Fibroblast of lung (primary cell): ENCODE measurements at regions not wholly inside any gene's neighbourhood (a gene's known extent, or its start where the extent isn't known, plus 50 kb on each side); places are given as distances from the start of the nearest gene placed in this dataset.

Experiments used
- DNase-seq, 2 donors: peaks; one replicate each; pipeline versions ENCODE4 v3.0.0 to v3.0.0-alpha.2; 2010; ENCODE audit warnings: low read depth in 2 of 2
- H2AFZ ChIP-seq: 2 replicates; pipeline ENCODE4 v1.5.1; 2012; ENCODE audit warnings: low read length, control low read depth, inconsistent platforms
- H3K27ac ChIP-seq: 2 replicates; pipeline ENCODE4 v1.5.1; 2011; ENCODE audit warnings: low read length, control low read depth; ENCODE audit not compliant: insufficient read depth
- H3K27me3 ChIP-seq: 2 replicates; pipeline ENCODE4 v1.5.1; 2011; ENCODE audit warnings: mild to moderate bottlenecking, low read length; ENCODE audit not compliant: control insufficient read depth, insufficient read depth
- H3K36me3 ChIP-seq: 2 replicates; pipeline ENCODE4 v1.5.1; 2011; ENCODE audit warnings: low read length; ENCODE audit not compliant: control insufficient read depth, insufficient read depth
- H3K4me1 ChIP-seq: 2 replicates; pipeline ENCODE4 v1.5.1; 2011; ENCODE audit warnings: low read length; ENCODE audit not compliant: control insufficient read depth, insufficient read depth; ENCODE audit errors: extremely low read depth
- H3K4me2 ChIP-seq: 2 replicates; pipeline ENCODE4 v1.5.1; 2011; ENCODE audit warnings: low read length, control low read depth; ENCODE audit not compliant: insufficient read depth; ENCODE audit errors: extremely low read depth
- H3K4me3 ChIP-seq, 4 experiments: fragments of 200-600 bp in 1 of 4; sonication (generic) in 1 of 4; replicated peaks in 1 of 4; 2 replicates each; pipeline ENCODE4 v1.5.1; 2011 to 2016; ENCODE audit warnings: low read length in 4 of 4, low read depth in 3 of 4, mild to moderate bottlenecking in 3 of 4, control low read depth in 2 of 4, inconsistent platforms in 1 of 4, mixed read lengths in 1 of 4; ENCODE audit not compliant: insufficient read depth in 1 of 4; ENCODE audit errors: control extremely low read depth in 1 of 4
- H3K79me2 ChIP-seq: 2 replicates; pipeline ENCODE4 v1.5.1; 2012; ENCODE audit warnings: mild to moderate bottlenecking, low read length, inconsistent platforms; ENCODE audit not compliant: control insufficient read depth, insufficient read depth
- H3K9ac ChIP-seq: 2 replicates; pipeline ENCODE4 v1.5.1; 2011; ENCODE audit warnings: mild to moderate bottlenecking, low read length, control low read depth; ENCODE audit not compliant: insufficient read depth
- H3K9me3 ChIP-seq: 2 replicates; pipeline ENCODE4 v1.5.1; 2012; ENCODE audit warnings: low read depth, low read length; ENCODE audit not compliant: control insufficient read depth, insufficient read depth
- H4K20me1 ChIP-seq: 2 replicates; pipeline ENCODE4 v1.5.1; 2011; ENCODE audit warnings: low read length; ENCODE audit not compliant: control insufficient read depth, insufficient read depth; ENCODE audit errors: extremely low read depth
- CTCF ChIP-seq, 2 donors: IDR thresholded peaks in 1 of 2; conservative IDR thresholded peaks in 1 of 2; 1 replicate in 1 of 2; 2 replicates in 1 of 2; pipeline ENCODE4 v1.5.1; 2011 to 2012; ENCODE audit warnings: low read length in 2 of 2, control low read depth in 1 of 2, inconsistent platforms in 1 of 2, low read depth in 1 of 2, mild to moderate bottlenecking in 1 of 2
- EZH2 ChIP-seq: IDR thresholded peaks from 2 replicates; pipeline ENCODE4 v1.5.1; 2012; ENCODE audit warnings: low read length, control low read depth, mild to moderate bottlenecking; ENCODE audit errors: missing control alignments

- Histone ChIP-seq H3K9me3 (no peaks in the 10 kb centered on the region), H3K36me3 (no peaks in the 10 kb centered on the region), H3K9ac (no peak overlapping the region), H3K27ac (no peak overlapping the region), H3K4me2 (no peak overlapping the region), H3K79me2 (no peaks in the 10 kb centered on the region), H2AFZ (no peak overlapping the region), H3K4me1 (no peaks in the 10 kb centered on the region), H3K4me3 (no peak overlapping the region), H3K27me3 (no peaks in the 10 kb centered on the region), H4K20me1 (no peaks in the 10 kb centered on the region)
- TF ChIP-seq CTCF (conservative IDR thresholded peaks at IDR 0.05 in 1 of 2, IDR thresholded peaks at IDR 0.05 in 1 of 2; ENCODE audit: low read depth in 1 of 2, low read length in 2 of 2) (no peak), EZH2 (no peak)
- DNase-seq: no peak
Measured at GRCh38 chr11:30089921-30090320, 73.1 kb upstream of the KCNA4 start.

- DNase-seq: no peak
- H3K4me1 ChIP-seq: no peaks in the 10 kb centered on the region
- no peaks in the 10 kb centered on the region for H3K9me3 ChIP-seq
- H3K9ac ChIP-seq: no peak overlapping the region
- H2AFZ ChIP-seq: no peak overlapping the region
- no peaks in the 10 kb centered on the region for H3K79me2 ChIP-seq
- no peaks in the 10 kb centered on the region for H3K27me3 ChIP-seq
- no peaks in the 10 kb centered on the region for H3K36me3 ChIP-seq
- H4K20me1 ChIP-seq: no peaks in the 10 kb centered on the region
- H3K27ac ChIP-seq: no peak overlapping the region
- no peak overlapping the region for H3K4me3 ChIP-seq
- TF ChIP-seq CTCF (conservative IDR thresholded peaks at IDR 0.05 in 1 of 2, IDR thresholded peaks at IDR 0.05 in 1 of 2; ENCODE audit: low read depth in 1 of 2, low read length in 2 of 2): no peak
- no peak overlapping the region for H3K4me2 ChIP-seq
Measured at GRCh38 chr11:30091246-30091645, 74.4 kb upstream of the KCNA4 start.

- H4K20me1 ChIP-seq: no peaks in the 10 kb centered on the region
- H3K4me1 ChIP-seq: no peaks in the 10 kb centered on the region
- H2AFZ ChIP-seq: no peak overlapping the region
- H3K9me3 ChIP-seq: no peaks in the 10 kb centered on the region
- no peak for TF ChIP-seq CTCF (conservative IDR thresholded peaks at IDR 0.05 in 1 of 2, IDR thresholded peaks at IDR 0.05 in 1 of 2; ENCODE audit: low read depth in 1 of 2, low read length in 2 of 2)
- no peak for TF ChIP-seq EZH2
- no peaks in the 10 kb centered on the region for H3K27me3 ChIP-seq
- no peak overlapping the region for H3K4me3 ChIP-seq
- H3K4me2 ChIP-seq: no peak overlapping the region
- no peak overlapping the region for H3K27ac ChIP-seq
- no peaks in the 10 kb centered on the region for H3K79me2 ChIP-seq
- no peak overlapping the region for H3K9ac ChIP-seq
- no peak for DNase-seq
- H3K36me3 ChIP-seq: no peaks in the 10 kb centered on the region
Measured at GRCh38 chr11:30091737-30092136, 74.9 kb upstream of the KCNA4 start.
